Uterus (tissue), 3 donors: ENCODE measurements at regions not wholly inside any gene's neighbourhood (a gene's known extent, or its start where the extent isn't known, plus 50 kb on each side); places are given as distances from the start of the nearest gene placed in this dataset.

ENCODE experiments used
- DNase-seq, 2 donors: peaks; one replicate each; pipeline ENCODE4 v3.0.0-alpha.2; 2019 to 2020
- H3K27ac ChIP-seq, 2 donors: fragments of 200-600 bp; sonication (generic); 1 replicate in 1 of 2; 2 replicates in 1 of 2; pipeline ENCODE4 v1.5.1; 2016 to 2018
- H3K27me3 ChIP-seq, 2 donors: fragments of 200-600 bp; sonication (generic); one replicate each; pipeline ENCODE4 v1.5.1; 2018 to 2019; ENCODE audit warnings: control low read depth in 1 of 2
- H3K36me3 ChIP-seq, 2 donors: fragments of 200-600 bp; sonication (generic); one replicate each; pipeline ENCODE4 v1.5.1; 2019; ENCODE audit warnings: control low read depth in 1 of 2
- H3K4me1 ChIP-seq, 2 donors: fragments of 200-600 bp; sonication (generic); one replicate each; pipeline ENCODE4 v1.5.1; 2018 to 2019; ENCODE audit warnings: control low read depth in 1 of 2
- H3K4me3 ChIP-seq, 2 donors: fragments of 200-600 bp; sonication (generic); 1 replicate in 1 of 2; 2 replicates in 1 of 2; pipeline ENCODE4 v1.5.1; 2018 to 2019; ENCODE audit warnings: mild to moderate bottlenecking in 1 of 2
- H3K9me3 ChIP-seq, 2 donors: fragments of 200-600 bp; sonication (generic); one replicate each; pipeline ENCODE4 v1.5.1; 2019; ENCODE audit warnings: control low read depth in 1 of 2
- CTCF ChIP-seq, 4 experiments: fragments of 200-600 bp in 2 of 4; fragments of 450-650 bp in 2 of 4; sonication (generic) in 2 of 4; IDR thresholded peaks; one replicate each; pipeline ENCODE4 v1.5.1; 2016 to 2019; ENCODE audit warnings: antibody characterized with exemption in 4 of 4, mild to moderate bottlenecking in 2 of 4, moderate library complexity in 1 of 4
- POLR2A ChIP-seq, 2 donors: fragments of 450-650 bp; IDR thresholded peaks; one replicate each; pipeline ENCODE4 v1.6.1; 2016; ENCODE audit warnings: antibody characterized with exemption in 2 of 2, mild to moderate bottlenecking in 1 of 2, moderate library complexity in 1 of 2
- intact Hi-C: fragments of 100-400 bp; cut with DNase I; formaldehyde crosslinking; loops from one replicate; pipeline ENCODE4 v1.15.1; 2023; ENCODE audit warnings: low total_unique reads
- donor health status: DM: yes; HTN: yes; CAD: no.

- Histone ChIP-seq H3K9me3 (no peaks in the 10 kb centered on the region), H3K4me3 (no peak overlapping the region), H3K27ac (no peak overlapping the region), H3K36me3 (no peaks in the 10 kb centered on the region), H3K27me3 (no peaks in the 10 kb centered on the region), H3K4me1 (no peaks in the 10 kb centered on the region)
- intact Hi-C loops: no loop called here
- no peak for DNase-seq
- TF ChIP-seq CTCF (IDR thresholded peaks at IDR 0.05) (no peak), POLR2A (IDR thresholded peaks at IDR 0.05) (no peak)
Observed at GRCh38 chr11:24375351-24375750, 121.5 kb upstream of the LUZP2 start.

GRCh38 chr11:24375931-24376330, 120.9 kb upstream of the LUZP2 start:
- Histone ChIP-seq H3K36me3 (no peaks in the 10 kb centered on the region), H3K27ac (no peak overlapping the region), H3K4me1 (no peaks in the 10 kb centered on the region), H3K27me3 (no peaks in the 10 kb centered on the region), H3K4me3 (no peak overlapping the region), H3K9me3 (no peaks in the 10 kb centered on the region)
- no peak for DNase-seq
- TF ChIP-seq POLR2A (IDR thresholded peaks at IDR 0.05) (no peak), CTCF (IDR thresholded peaks at IDR 0.05) (no peak)
- intact Hi-C loops: no loop called here

GRCh38 chr11:24383137-24383536, 113.7 kb upstream of the LUZP2 start:
- Histone ChIP-seq H3K4me3 (no peak overlapping the region), H3K27ac (no peak overlapping the region), H3K4me1 (no peaks in the 10 kb centered on the region), H3K36me3 (no peaks in the 10 kb centered on the region), H3K9me3 (no peaks in the 10 kb centered on the region), H3K27me3 (no peaks in the 10 kb centered on the region)
- no peak for DNase-seq
- TF ChIP-seq CTCF (IDR thresholded peaks at IDR 0.05): no peak
- TF ChIP-seq POLR2A (IDR thresholded peaks at IDR 0.05): no peak
- intact Hi-C loops: no loop called here

- Histone ChIP-seq H3K27me3 (no peaks in the 10 kb centered on the region), H3K4me3 (no peak overlapping the region), H3K27ac (no peak overlapping the region), H3K36me3 (no peaks in the 10 kb centered on the region), H3K9me3 (no peaks in the 10 kb centered on the region), H3K4me1 (no peaks in the 10 kb centered on the region)
- DNase-seq: no peak
- intact Hi-C loops: no loop called here
- TF ChIP-seq CTCF (IDR thresholded peaks at IDR 0.05): no peak
- no peak for TF ChIP-seq POLR2A (IDR thresholded peaks at IDR 0.05)
Observed at GRCh38 chr11:24384240-24384639, 112.6 kb upstream of the LUZP2 start.

- no peaks in the 10 kb centered on the region for H3K27me3 ChIP-seq
- H3K9me3 ChIP-seq: no peaks in the 10 kb centered on the region
- TF ChIP-seq POLR2A (IDR thresholded peaks at IDR 0.05): no peak
- TF ChIP-seq CTCF (IDR thresholded peaks at IDR 0.05): no peak
- intact Hi-C loops: no loop called here
- H3K4me3 ChIP-seq: no peak overlapping the region
- no peak for DNase-seq
- no peak overlapping the region for H3K27ac ChIP-seq
- H3K36me3 ChIP-seq: no peaks in the 10 kb centered on the region
- H3K4me1 ChIP-seq: no peaks in the 10 kb centered on the region
Observed at GRCh38 chr11:24386546-24387397, 110.1 kb upstream of the LUZP2 start.
